Natural killer cell (primary cell): ENCODE measurements at regions not wholly inside any gene's neighbourhood (a gene's known extent, or its start where the extent isn't known, plus 50 kb on each side); places are given as distances from the start of the nearest gene placed in this dataset.
A peak's percentile ranks its signal among the peaks of the same experiment; 100 is the strongest.

ENCODE experiments used
- ATAC-seq, 3 donors: fragments of 150-1000 bp in 2 of 3; fragments of 200-7000 bp in 1 of 3; cut with Tn5 transposase; 1 replicate in 1 of 3; 2 replicates in 2 of 3; pipeline ENCODE4 v1.10.0; 2021; ENCODE audit warnings: mild to moderate bottlenecking in 2 of 3, moderate library complexity in 2 of 3
- DNase-seq, 2 donors: peaks; one replicate each; pipeline versions ENCODE4 v3.0.0 to v3.0.0-alpha.2; 2013 to 2021; ENCODE audit warnings: mixed read lengths in 1 of 2
- H3K27ac ChIP-seq: one replicate; pipeline ENCODE4 v1.5.1; 2013; ENCODE audit warnings: mild to moderate bottlenecking, low read length
- H3K27me3 ChIP-seq: one replicate; pipeline ENCODE4 v1.6.1; 2013; ENCODE audit warnings: low read length; ENCODE audit not compliant: control insufficient read depth, insufficient read depth
- H3K36me3 ChIP-seq: one replicate; pipeline ENCODE4 v1.6.1; 2013; ENCODE audit warnings: low read length; ENCODE audit not compliant: control insufficient read depth, insufficient read depth
- H3K4me1 ChIP-seq: one replicate; pipeline ENCODE4 v1.6.1; 2013; ENCODE audit warnings: low read length; ENCODE audit not compliant: control insufficient read depth, insufficient read depth
- H3K4me3 ChIP-seq: one replicate; pipeline ENCODE4 v1.5.1; 2013; ENCODE audit warnings: low read length
- H3K9me3 ChIP-seq: one replicate; pipeline ENCODE4 v1.6.1; 2013; ENCODE audit warnings: low read length; ENCODE audit not compliant: control insufficient read depth, insufficient read depth
- H3K27ac Mint-ChIP-seq, 2 donors: one replicate each; pipeline ENCODE4 v1.8.0; 2022; ENCODE audit warnings: mild to moderate bottlenecking in 2 of 2, mixed read lengths in 2 of 2, moderate library complexity in 1 of 2
- H3K27me3 Mint-ChIP-seq, 2 donors: one replicate each; pipeline ENCODE4 v1.8.0; 2022; ENCODE audit warnings: low read depth in 2 of 2, mixed read lengths in 2 of 2
- H3K36me3 Mint-ChIP-seq: one replicate; pipeline ENCODE4 v1.8.0; 2022; ENCODE audit warnings: mixed read lengths
- H3K4me1 Mint-ChIP-seq, 2 donors: one replicate each; pipeline ENCODE4 v1.8.0; 2022; ENCODE audit warnings: mixed read lengths in 2 of 2
- H3K4me3 Mint-ChIP-seq: one replicate; pipeline ENCODE4 v1.8.0; 2022; ENCODE audit warnings: mild to moderate bottlenecking, moderate library complexity, mixed read lengths
- H3K9me3 Mint-ChIP-seq, 2 donors: one replicate each; pipeline ENCODE4 v1.8.0; 2022; ENCODE audit warnings: mixed read lengths in 2 of 2
- WGBS: methylation state at CpG from one replicate; pipeline ENCODE4 v1.1.7; 2013; ENCODE audit warnings: missing lambda C conversion rate; ENCODE audit not compliant: insufficient coverage; 5-methylcytosine and 5-hydroxymethylcytosine counted together
- intact Hi-C: fragments of 100-400 bp; cut with micrococcal nuclease; formaldehyde crosslinking; loops from one replicate; pipeline ENCODE4 v1.14.2; 2022
- TF ChIP-seq, protein P1 (sequence below): fragments of 200-600 bp; IDR thresholded peaks from one replicate; pipeline ENCODE4 v1.8.0; 2022; ENCODE audit warnings: antibody characterized with exemption

DNA sequence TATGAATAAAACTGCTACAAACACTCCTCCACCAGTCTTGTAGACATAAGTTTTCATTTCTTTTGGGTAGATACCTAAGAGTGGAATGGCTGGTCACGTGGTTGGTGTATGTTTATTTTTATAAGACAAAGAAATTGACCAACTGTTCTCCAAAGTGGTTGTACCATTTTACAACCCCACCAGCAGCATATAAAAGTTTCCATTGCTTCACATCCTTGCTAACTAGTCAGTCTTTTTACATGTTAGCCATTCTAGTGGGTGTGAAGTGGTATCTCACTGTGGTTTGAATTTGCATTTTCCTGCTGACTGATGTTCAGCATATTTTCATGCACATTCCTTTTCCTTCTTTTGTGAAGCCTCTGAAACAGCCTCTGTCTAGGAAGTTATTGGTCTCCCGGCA, 76.2 kb upstream of the ADGRG2 start:
- WGBS = 78% methylated on average over 1 of the region's 2 CpGs
- DNase-seq (peak in 1 of 2 donors; percentile 8), ATAC-seq (peak in 1 of 3 donors; percentile 63)
- Mint-ChIP-seq H3K36me3 (no peaks in the 10 kb centered on the region), H3K4me1 (peaks cover 6 to 25% of the 10 kb centered on the region in 2 donors), H3K27ac (peak overlapping the region; percentile 54 to 63), H3K9me3 (no peaks in the 10 kb centered on the region), H3K4me3 (no peak overlapping the region), H3K27me3 (no peaks in the 10 kb centered on the region)
- Histone ChIP-seq H3K9me3 (no peaks in the 10 kb centered on the region), H3K36me3 (no peaks in the 10 kb centered on the region), H3K27ac (no peak overlapping the region), H3K4me3 (no peak overlapping the region), H3K4me1 (peaks cover 5% of the 10 kb centered on the region), H3K27me3 (no peaks in the 10 kb centered on the region)
- intact Hi-C loops = no loop called here
- TF ChIP-seq, protein P1, sequence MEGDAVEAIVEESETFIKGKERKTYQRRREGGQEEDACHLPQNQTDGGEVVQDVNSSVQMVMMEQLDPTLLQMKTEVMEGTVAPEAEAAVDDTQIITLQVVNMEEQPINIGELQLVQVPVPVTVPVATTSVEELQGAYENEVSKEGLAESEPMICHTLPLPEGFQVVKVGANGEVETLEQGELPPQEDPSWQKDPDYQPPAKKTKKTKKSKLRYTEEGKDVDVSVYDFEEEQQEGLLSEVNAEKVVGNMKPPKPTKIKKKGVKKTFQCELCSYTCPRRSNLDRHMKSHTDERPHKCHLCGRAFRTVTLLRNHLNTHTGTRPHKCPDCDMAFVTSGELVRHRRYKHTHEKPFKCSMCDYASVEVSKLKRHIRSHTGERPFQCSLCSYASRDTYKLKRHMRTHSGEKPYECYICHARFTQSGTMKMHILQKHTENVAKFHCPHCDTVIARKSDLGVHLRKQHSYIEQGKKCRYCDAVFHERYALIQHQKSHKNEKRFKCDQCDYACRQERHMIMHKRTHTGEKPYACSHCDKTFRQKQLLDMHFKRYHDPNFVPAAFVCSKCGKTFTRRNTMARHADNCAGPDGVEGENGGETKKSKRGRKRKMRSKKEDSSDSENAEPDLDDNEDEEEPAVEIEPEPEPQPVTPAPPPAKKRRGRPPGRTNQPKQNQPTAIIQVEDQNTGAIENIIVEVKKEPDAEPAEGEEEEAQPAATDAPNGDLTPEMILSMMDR = no peak

DNA sequence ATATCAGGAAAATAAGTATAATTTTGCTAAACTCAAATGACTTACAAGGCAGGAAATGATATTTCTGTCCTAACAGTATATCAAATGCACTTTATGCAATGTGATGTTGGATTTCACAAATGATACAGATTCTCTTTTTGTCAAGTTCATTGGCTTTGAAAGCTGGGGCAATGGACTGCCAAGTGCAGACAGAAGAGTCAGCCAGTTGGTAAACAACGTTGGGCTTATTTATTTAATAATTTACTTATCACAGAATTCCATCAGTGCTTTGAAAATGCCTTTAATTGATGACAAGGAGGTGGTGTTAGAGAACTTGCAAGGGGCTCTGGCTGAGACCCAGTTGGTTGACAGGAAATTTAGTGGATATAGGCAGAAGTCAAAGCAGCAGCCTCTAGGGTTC, 79.9 kb upstream of the ADGRG2 start:
- Mint-ChIP-seq H3K4me3 (no peak overlapping the region), H3K27me3 (no peaks in the 10 kb centered on the region), H3K9me3 (no peaks in the 10 kb centered on the region), H3K4me1 (peaks cover 6 to 17% of the 10 kb centered on the region in 2 donors), H3K27ac (no peak overlapping the region), H3K36me3 (no peaks in the 10 kb centered on the region)
- Histone ChIP-seq H3K27ac (no peak overlapping the region), H3K9me3 (no peaks in the 10 kb centered on the region), H3K36me3 (no peaks in the 10 kb centered on the region), H3K27me3 (no peaks in the 10 kb centered on the region), H3K4me1 (peaks cover 5% of the 10 kb centered on the region), H3K4me3 (no peak overlapping the region)
- DNase-seq (no peak), ATAC-seq (no peak)
- intact Hi-C loops = no loop called here
- no CpG with 5 or more reads among the region's 1 CpG for WGBS
- TF ChIP-seq, protein P1 = no peak

DNA sequence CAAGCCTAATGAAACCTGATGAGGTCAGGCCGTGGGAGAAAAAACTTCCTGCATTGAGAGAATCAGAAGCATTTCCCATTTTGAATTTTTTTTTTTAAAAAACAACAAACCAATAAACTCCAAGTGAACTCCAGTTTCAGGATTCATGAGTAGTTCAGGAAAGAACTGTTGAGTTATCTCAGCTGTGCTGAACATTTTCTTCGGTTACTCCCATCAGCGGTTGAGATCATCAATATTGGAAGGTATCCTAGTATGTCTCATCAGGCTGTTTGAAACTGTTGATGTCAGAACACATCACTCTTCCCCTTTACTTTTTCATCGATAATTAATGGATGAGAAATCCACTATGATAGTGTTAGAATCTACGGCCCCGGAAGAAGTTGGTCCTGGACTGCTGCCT, 82.4 kb upstream of the ADGRG2 start:
- Histone ChIP-seq H3K4me1 (no peaks in the 10 kb centered on the region), H3K27me3 (no peaks in the 10 kb centered on the region), H3K27ac (no peak overlapping the region), H3K36me3 (no peaks in the 10 kb centered on the region), H3K9me3 (no peaks in the 10 kb centered on the region), H3K4me3 (no peak overlapping the region)
- Mint-ChIP-seq H3K27ac (no peak overlapping the region), H3K4me1 (peaks cover 0 to 2% of the 10 kb centered on the region in 2 donors), H3K36me3 (no peaks in the 10 kb centered on the region), H3K27me3 (no peaks in the 10 kb centered on the region), H3K4me3 (no peak overlapping the region), H3K9me3 (no peaks in the 10 kb centered on the region)
- WGBS = 94% methylated on average over 6 of the region's 6 CpGs
- intact Hi-C loops = no loop called here
- ATAC-seq = no peak
- DNase-seq = no peak
- TF ChIP-seq, protein P1 = no peak

DNA sequence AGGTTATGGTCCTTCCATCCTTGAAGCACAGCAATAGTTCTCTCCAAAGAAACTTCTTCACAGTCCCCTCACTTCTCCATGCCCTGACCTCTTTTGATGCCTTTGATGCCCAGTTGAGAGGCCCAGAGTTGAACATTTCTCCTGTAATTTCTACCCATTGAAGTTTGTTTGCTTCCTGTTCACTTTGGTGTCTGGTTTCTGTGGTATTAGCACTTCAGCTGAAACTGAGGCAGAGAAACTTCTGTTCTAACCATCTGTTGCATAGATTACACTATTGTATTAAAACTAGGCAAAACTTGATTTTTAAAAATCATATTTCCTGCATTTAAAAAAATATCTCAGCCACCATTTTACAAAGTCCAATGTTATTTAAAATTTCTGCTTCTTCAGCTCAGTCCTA, 89.8 kb upstream of the ADGRG2 start:
- Mint-ChIP-seq H3K9me3 (no peaks in the 10 kb centered on the region), H3K36me3 (no peaks in the 10 kb centered on the region), H3K4me3 (peak overlapping the region; percentile 61), H3K4me1 (peaks cover 14 to 18% of the 10 kb centered on the region in 2 donors), H3K27ac (peak overlapping the region in 1 of 2 donors; percentile 68), H3K27me3 (no peaks in the 10 kb centered on the region)
- no peaks in the 10 kb centered on the region for H3K36me3 ChIP-seq
- ATAC-seq (peak in 1 of 3 donors; percentile 48), DNase-seq (peak in 1 of 2 donors; percentile 9)
- no peak overlapping the region for H3K4me3 ChIP-seq
- no peaks in the 10 kb centered on the region for H3K9me3 ChIP-seq
- no peaks in the 10 kb centered on the region for H3K27me3 ChIP-seq
- peak overlapping the region; percentile 8 for H3K27ac ChIP-seq
- intact Hi-C loops = no loop called here
- TF ChIP-seq, protein P1 = no peak
- peaks cover 12% of the 10 kb centered on the region for H3K4me1 ChIP-seq
